C4-2B (cell line): ENCODE measurements at regions not wholly inside any gene's neighbourhood (a gene's known extent, or its start where the extent isn't known, plus 50 kb on each side); places are given as distances from the start of the nearest gene placed in this dataset.

Source experiments
- CTCF ChIP-seq: fragments of 450-650 bp; conservative IDR thresholded peaks from 2 replicates; pipeline ENCODE4 v1.5.1; 2017; ENCODE audit warnings: mild to moderate bottlenecking
- ZFX ChIP-seq: fragments of 450-650 bp; IDR thresholded peaks from 2 replicates; pipeline ENCODE4 v1.6.1; 2017

DNA sequence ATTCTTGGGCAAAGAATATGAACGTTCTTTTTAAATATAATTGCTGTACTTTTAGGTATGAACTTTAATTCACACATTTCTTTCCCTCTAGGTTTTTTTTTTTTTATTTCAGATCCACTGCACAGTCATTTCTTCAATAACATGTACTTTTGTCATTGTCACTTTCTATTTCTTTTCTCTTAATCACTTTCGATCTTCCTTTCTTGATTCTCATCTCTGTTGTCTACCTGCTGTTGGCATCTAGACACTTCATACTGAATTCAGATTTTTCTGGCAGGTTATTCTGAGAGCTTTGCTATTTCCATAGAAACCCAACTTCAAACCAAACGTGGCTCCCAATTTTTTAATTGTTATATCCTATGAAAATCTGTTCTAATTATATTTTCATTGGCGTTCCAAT, 211.7 kb upstream of the KLF6 start:
- TF ChIP-seq CTCF (no peak), ZFX (no peak)
